ENCODE measurements at regions not wholly inside any gene's neighbourhood (a gene's known extent, or its start where the extent isn't known, plus 50 kb on each side); places are given as distances from the start of the nearest gene placed in this dataset.

DNA sequence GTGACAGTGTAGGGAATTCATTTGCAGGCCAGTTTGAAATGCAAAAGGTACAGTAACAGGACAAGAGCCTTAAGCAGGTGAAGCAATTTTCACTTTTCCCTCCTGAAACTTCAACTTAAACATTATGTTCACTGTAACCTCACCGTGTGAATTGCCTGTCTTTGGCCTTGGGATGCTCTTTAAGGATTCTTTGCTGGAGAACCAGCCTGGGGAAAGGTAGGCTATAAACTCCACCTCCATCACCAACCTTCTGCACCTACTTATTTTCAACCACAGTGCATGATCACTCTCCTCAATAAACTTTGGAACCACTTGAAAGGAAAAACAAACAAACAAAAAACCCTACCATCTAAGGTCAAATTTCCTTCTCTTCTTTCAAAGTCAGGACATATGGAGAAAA is 300.5 kb downstream of the TLE1 start:
- H3K27me3 ChIP-seq, result no peaks in the 10 kb centered on the region
- WGBS, 2 donors, result 79 to 82% methylated on average over 1 of the region's 1 CpG
- H3K4me1 ChIP-seq, result no peaks in the 10 kb centered on the region
- H3K9me3 ChIP-seq, result no peaks in the 10 kb centered on the region
- DNase-seq (no peak), ATAC-seq (ENCODE audit: low FRiP score in 2 of 2) (no peak)
- no peaks in the 10 kb centered on the region for H3K36me3 ChIP-seq
- no peak overlapping the region for H3K27ac ChIP-seq
- TF ChIP-seq, protein P1, sequence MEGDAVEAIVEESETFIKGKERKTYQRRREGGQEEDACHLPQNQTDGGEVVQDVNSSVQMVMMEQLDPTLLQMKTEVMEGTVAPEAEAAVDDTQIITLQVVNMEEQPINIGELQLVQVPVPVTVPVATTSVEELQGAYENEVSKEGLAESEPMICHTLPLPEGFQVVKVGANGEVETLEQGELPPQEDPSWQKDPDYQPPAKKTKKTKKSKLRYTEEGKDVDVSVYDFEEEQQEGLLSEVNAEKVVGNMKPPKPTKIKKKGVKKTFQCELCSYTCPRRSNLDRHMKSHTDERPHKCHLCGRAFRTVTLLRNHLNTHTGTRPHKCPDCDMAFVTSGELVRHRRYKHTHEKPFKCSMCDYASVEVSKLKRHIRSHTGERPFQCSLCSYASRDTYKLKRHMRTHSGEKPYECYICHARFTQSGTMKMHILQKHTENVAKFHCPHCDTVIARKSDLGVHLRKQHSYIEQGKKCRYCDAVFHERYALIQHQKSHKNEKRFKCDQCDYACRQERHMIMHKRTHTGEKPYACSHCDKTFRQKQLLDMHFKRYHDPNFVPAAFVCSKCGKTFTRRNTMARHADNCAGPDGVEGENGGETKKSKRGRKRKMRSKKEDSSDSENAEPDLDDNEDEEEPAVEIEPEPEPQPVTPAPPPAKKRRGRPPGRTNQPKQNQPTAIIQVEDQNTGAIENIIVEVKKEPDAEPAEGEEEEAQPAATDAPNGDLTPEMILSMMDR (IDR thresholded peaks at IDR 0.05), result no peak
- TF ChIP-seq POLR2A (IDR thresholded peaks at IDR 0.05) (no peak), EP300 (IDR thresholded peaks at IDR 0.05) (no peak)
- H3K4me3 ChIP-seq, result no peak overlapping the region

DNA sequence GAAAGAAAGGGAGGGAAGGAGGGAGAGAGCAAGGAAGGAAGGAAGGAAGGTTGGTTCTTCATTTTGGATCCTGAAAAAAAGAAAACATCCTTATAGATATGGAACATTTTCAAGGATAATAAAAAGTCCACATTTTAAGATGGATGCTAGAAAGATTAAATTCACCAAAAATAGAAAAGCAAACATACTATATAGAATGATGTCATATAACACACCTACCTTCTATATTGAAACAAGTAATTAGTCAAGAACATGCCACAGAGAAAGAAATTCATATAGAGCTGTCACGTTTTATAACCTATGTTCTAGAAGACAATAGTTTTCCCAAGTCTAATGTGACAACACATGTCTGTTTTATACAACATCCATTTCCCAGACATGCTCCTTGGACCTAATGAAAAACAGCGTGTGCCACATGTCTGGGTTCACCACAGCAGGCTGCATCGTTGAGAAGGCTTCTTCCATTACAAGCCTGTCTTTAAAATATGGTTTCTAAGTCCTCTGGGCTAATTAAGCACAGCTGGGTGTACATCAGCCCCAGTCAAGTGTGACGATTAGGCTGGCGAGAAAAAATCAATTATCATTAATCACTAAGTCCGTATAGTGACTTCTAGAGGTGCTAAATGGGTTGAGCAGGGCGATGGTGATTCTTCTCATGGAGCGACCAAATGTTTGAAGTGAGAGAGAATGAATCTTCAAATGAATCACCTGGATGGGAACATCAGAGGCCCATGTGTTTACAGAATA is 301.8 kb downstream of the TLE1 start:
- Histone ChIP-seq H3K4me1 (no peaks in the 10 kb centered on the region), H3K27me3 (no peaks in the 10 kb centered on the region), H3K4me3 (no peak overlapping the region), H3K27ac (no peak overlapping the region), H3K36me3 (no peaks in the 10 kb centered on the region), H3K9me3 (no peaks in the 10 kb centered on the region)
- TF ChIP-seq POLR2A (IDR thresholded peaks at IDR 0.05) (no peak), EP300 (IDR thresholded peaks at IDR 0.05) (no peak), POLR2AphosphoS5 (IDR thresholded peaks at IDR 0.05) (no peak)
- TF ChIP-seq, protein P1 (IDR thresholded peaks at IDR 0.05), result no peak
- WGBS, 2 donors, result 87 to 88% methylated on average over 8 of the region's 8 CpGs
- no peak for ATAC-seq (ENCODE audit: low FRiP score in 2 of 2)
- no peak for DNase-seq

DNA sequence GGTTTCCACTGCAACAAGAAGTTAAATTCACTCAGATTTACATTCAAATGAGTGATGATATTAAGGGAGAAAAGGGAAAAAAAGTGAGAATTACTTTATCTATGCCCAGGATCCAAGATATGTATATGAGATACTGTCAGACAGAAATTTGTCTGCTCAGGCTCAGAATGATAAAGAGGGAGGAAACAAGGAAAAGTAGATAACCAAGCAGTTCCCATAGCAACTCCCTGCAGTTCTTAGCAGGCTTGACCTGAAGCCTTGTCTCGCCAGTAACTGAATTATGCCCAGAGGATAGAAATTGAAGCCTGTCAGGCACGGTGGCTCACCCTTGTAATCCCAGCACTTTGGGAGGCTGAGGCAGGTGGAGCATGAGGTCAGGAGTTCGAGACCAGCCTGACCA is 304.4 kb downstream of the TLE1 start:
- DNase-seq, result no peak
- Histone ChIP-seq H3K36me3 (no peaks in the 10 kb centered on the region), H3K4me3 (no peak overlapping the region), H3K4me1 (no peaks in the 10 kb centered on the region), H3K27ac (no peak overlapping the region), H3K27me3 (no peaks in the 10 kb centered on the region), H3K9me3 (no peaks in the 10 kb centered on the region)
- ATAC-seq (ENCODE audit: low FRiP score in 2 of 2), result no peak
- WGBS, 2 donors, result 63 to 85% methylated on average over 3 of the region's 3 CpGs
- no peak for TF ChIP-seq POLR2A (IDR thresholded peaks at IDR 0.05)
- TF ChIP-seq EP300 (IDR thresholded peaks at IDR 0.05), result no peak
- TF ChIP-seq, protein P1 (IDR thresholded peaks at IDR 0.05), result no peak
- no peak for TF ChIP-seq POLR2AphosphoS5 (IDR thresholded peaks at IDR 0.05)

DNA sequence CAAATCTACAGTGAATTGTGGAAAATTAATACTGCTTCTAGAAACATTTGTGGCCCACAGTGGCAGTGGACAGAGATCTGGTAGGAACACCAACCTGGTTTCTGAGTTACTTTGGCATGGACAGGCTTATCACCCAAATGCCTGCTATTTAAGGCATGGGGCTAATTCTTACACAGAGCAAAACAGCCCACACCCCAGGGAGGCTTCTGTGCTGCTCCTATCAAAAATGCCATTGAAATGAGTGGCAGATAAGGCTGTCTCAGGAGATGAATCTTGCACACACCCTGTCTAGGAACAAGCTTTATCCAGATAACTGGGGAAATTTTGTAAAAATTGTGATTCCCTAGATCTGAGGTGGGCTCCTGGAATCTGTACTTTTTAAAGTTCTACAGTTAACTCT is 307.1 kb downstream of the TLE1 start:
- H3K4me3 ChIP-seq, result no peak overlapping the region
- no peak overlapping the region for H3K27ac ChIP-seq
- TF ChIP-seq POLR2A (IDR thresholded peaks at IDR 0.05) (no peak), POLR2AphosphoS5 (IDR thresholded peaks at IDR 0.05) (no peak), EP300 (IDR thresholded peaks at IDR 0.05) (no peak)
- TF ChIP-seq, protein P1 (IDR thresholded peaks at IDR 0.05), result no peak
- no peak for ATAC-seq (ENCODE audit: low FRiP score in 2 of 2)
- no peaks in the 10 kb centered on the region for H3K27me3 ChIP-seq
- H3K9me3 ChIP-seq, result no peaks in the 10 kb centered on the region
- H3K4me1 ChIP-seq, result no peaks in the 10 kb centered on the region
- no peak for DNase-seq
- no peaks in the 10 kb centered on the region for H3K36me3 ChIP-seq

DNA sequence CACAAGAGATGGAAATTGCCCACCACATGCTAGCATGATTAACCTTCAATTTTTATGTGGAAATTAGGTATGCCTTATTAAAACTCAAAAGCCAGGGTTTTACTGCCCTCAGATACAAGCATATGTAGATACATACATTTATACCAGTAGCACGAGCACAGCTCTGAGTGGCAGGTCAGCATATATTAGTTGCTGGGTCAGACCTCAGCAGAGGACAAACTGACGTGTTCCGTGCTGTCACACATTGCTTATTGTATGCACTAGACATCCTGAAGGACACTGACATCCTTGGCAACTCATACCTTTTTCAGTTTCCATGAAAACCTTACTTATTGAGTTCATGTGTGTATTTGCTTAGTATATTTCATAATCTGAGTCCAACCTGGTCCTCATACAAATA is 307.7 kb downstream of the TLE1 start:
- no peaks in the 10 kb centered on the region for H3K27me3 ChIP-seq
- TF ChIP-seq POLR2AphosphoS5 (IDR thresholded peaks at IDR 0.05) (no peak), POLR2A (IDR thresholded peaks at IDR 0.05) (no peak), EP300 (IDR thresholded peaks at IDR 0.05) (no peak)
- TF ChIP-seq, protein P1 (IDR thresholded peaks at IDR 0.05), result no peak
- H3K4me1 ChIP-seq, result no peaks in the 10 kb centered on the region
- ATAC-seq (ENCODE audit: low FRiP score in 2 of 2) (no peak), DNase-seq (no peak)
- H3K4me3 ChIP-seq, result no peak overlapping the region
- 85 to 96% methylated on average over 3 of the region's 3 CpGs for WGBS, 2 donors
- no peaks in the 10 kb centered on the region for H3K9me3 ChIP-seq
- no peak overlapping the region for H3K27ac ChIP-seq
- no peaks in the 10 kb centered on the region for H3K36me3 ChIP-seq

All from upper lobe of left lung (tissue), 6 donors.